Subcutaneous abdominal adipose tissue (tissue), 5 donors: ENCODE measurements at regions not wholly inside any gene's neighbourhood (a gene's known extent, or its start where the extent isn't known, plus 50 kb on each side); places are given as distances from the start of the nearest gene placed in this dataset.

Experiments
- H3K27ac ChIP-seq: one replicate; pipeline ENCODE4 v1.7.0; 2013; ENCODE audit warnings: low read depth, mild to moderate bottlenecking, inconsistent platforms, low read length, moderate library complexity
- H3K27me3 ChIP-seq, 5 donors: one replicate each; pipeline ENCODE4 v1.7.0; 2013; ENCODE audit warnings: low read length in 5 of 5, inconsistent platforms in 1 of 5; ENCODE audit not compliant: control insufficient read depth in 5 of 5, insufficient read depth in 4 of 5
- H3K36me3 ChIP-seq, 5 donors: one replicate each; pipeline ENCODE4 v1.7.0; 2013; ENCODE audit warnings: low read length in 5 of 5; ENCODE audit not compliant: control insufficient read depth in 5 of 5, insufficient read depth in 5 of 5
- H3K4me1 ChIP-seq, 5 donors: one replicate each; pipeline ENCODE4 v1.7.0; 2013; ENCODE audit warnings: low read length in 5 of 5, mild to moderate bottlenecking in 3 of 5, moderate library complexity in 1 of 5; ENCODE audit not compliant: control insufficient read depth in 5 of 5, insufficient read depth in 5 of 5
- H3K4me3 ChIP-seq, 5 donors: one replicate each; pipeline ENCODE4 v1.7.0; 2013; ENCODE audit warnings: low read length in 5 of 5, low read depth in 1 of 5
- H3K9ac ChIP-seq, 5 donors: one replicate each; pipeline ENCODE4 v1.7.0; 2013; ENCODE audit warnings: low read length in 5 of 5, mild to moderate bottlenecking in 4 of 5, moderate library complexity in 3 of 5
- H3K9me3 ChIP-seq, 5 donors: one replicate each; pipeline ENCODE4 v1.7.0; 2013; ENCODE audit warnings: low read length in 5 of 5; ENCODE audit not compliant: control insufficient read depth in 5 of 5
- donor health status: healthy.
- donor health status: healthy.
- donor health status: healthy.
- donor health status: healthy.
- donor health status: healthy.

DNA sequence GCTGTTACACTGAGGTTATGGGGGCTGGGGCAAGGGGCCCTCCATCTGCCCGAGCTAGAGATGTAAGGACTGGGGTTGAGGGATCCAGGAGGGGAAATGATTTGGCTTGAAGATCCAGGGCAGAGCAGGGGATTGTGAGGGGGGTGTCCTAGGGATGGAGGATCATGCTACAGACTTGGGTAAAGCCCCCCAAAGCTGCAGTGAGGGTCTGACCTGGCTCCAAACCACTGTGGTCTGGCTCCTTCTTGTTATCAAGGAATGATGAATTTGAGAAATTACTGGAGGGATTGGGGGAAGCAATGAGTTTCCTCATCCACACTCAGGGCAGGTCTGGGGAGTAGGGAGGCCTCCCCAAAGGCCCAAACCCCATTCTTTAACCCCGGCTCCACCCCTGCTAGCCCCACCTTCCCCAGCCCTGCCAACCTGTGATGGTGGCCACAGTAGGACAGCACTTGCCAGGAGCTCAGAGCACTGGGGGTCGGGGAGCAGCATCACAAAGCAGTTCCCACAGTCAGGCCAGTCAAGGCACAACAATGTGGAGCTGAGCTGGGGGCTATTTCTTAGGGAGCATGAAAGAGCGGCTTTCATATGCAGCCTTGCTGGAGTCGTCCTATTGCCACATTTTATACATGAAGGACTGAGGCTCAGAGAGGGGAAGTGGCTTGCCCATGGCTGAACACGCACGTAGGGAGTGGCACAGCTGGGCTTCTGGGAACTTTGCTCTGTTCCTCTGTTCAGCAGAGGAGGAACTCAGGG, 165.5 kb downstream of the EFNB1 start:
- Histone ChIP-seq H3K27ac (no peak overlapping the region), H3K9me3 (no peaks in the 10 kb centered on the region), H3K4me1 (peaks cover 13 to 66% (median 43%) of the 10 kb centered on the region in 5 donors)

GRCh38 chrX:68992821-68993397, 164.1 kb downstream of the EFNB1 start:
- no peak overlapping the region for H3K27ac ChIP-seq
- no peaks in the 10 kb centered on the region for H3K36me3 ChIP-seq
- H3K9me3 ChIP-seq: no peaks in the 10 kb centered on the region
- peaks cover 13 to 59% (median 37%) of the 10 kb centered on the region in 5 donors for H3K4me1 ChIP-seq
- no peak overlapping the region for H3K4me3 ChIP-seq
- H3K9ac ChIP-seq: no peak overlapping the region
- peaks cover 0 to 22% (median 14%) of the 10 kb centered on the region in 5 donors for H3K27me3 ChIP-seq

More for the DNA sequence above, 165.5 kb downstream of the EFNB1 start:
- Histone ChIP-seq H3K36me3 (no peaks in the 10 kb centered on the region), H3K9ac (no peak overlapping the region), H3K27me3 (peaks cover 0 to 22% (median 16%) of the 10 kb centered on the region in 5 donors), H3K4me3 (no peak overlapping the region)

DNA sequence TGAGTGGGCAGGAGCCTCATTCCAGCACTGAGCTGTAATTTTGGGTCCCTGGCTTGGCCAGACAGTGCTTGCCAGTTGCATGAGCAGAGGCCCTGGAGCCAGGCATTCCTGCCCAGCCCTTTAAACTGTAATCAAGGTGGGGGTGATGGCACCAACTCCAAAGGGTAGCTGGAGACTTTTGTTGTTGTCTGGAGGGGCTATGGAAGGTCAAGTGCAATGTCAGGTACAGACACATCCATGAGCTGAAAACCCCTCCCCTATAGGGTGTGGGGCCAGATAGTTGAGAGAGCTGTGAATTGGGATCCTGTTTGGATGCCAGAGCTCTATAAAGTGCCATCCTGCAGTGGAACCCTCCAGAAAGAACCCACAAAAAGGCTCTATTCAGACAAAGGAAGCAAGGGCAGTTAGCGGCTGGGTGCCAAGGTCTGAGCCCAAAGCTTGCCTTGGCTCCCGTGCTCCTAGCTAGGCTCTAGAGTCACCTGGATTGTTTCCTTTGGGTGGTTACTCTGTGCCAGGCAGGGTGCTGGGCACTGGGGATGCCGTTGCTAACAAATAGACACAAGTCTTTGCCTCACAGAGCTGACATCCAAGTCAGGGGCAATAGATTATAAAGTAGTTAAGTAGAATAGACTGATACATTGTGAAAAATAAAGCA, 163.0 kb downstream of the EFNB1 start:
- no peak overlapping the region for H3K9ac ChIP-seq
- H3K27ac ChIP-seq: no peak overlapping the region
- H3K9me3 ChIP-seq: no peaks in the 10 kb centered on the region
- peaks cover 9 to 50% (median 29%) of the 10 kb centered on the region in 5 donors for H3K4me1 ChIP-seq
- no peaks in the 10 kb centered on the region for H3K36me3 ChIP-seq
- H3K4me3 ChIP-seq: no peak overlapping the region
- peaks cover 0 to 27% (median 17%) of the 10 kb centered on the region in 5 donors for H3K27me3 ChIP-seq

GRCh38 chrX:68990948-68991347, 162.1 kb downstream of the EFNB1 start:
- H3K36me3 ChIP-seq: no peaks in the 10 kb centered on the region
- no peak overlapping the region for H3K27ac ChIP-seq
- peaks cover 4 to 42% (median 22%) of the 10 kb centered on the region in 5 donors for H3K4me1 ChIP-seq
- no peaks in the 10 kb centered on the region for H3K9me3 ChIP-seq
- H3K9ac ChIP-seq: no peak overlapping the region
- no peak overlapping the region for H3K4me3 ChIP-seq
- peaks cover 3 to 24% (median 17%) of the 10 kb centered on the region in 5 donors for H3K27me3 ChIP-seq

DNA sequence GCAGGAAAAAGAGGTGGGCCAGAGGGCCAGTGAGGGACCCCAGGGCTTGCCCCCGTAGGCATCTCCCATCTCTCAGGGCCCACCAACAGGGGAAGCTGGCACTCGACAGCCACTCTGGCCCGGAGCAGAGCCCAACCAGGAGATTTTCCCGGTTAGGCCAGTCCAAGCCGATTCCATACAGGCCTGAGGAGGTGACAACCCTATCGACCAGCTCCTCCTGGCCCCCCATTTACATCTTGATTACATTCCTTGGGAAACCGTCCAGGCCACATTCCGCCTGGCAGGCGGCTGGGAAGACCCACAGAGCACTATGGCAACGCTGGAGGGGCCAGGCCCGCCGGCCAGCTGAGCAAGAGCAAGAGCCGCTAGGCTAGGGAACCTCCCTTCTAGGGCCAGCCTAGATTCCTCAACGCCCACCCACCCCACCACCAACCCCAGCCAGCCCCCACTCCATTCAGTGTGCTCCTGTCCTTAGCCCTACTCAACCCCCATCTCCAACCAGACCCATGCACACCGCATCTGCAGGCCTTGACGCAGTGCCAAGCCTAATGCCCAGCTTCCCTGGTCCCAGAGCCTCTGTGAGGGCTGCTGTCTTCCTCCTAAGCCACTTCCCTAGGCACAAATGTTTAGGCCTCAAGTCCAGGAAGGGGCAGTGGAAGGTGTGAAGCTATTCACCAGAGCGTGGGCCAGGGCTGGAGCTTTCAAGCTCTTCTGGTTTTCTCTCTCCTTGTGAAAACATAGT, 161.2 kb downstream of the EFNB1 start:
- H3K27ac ChIP-seq: no peak overlapping the region

DNA sequence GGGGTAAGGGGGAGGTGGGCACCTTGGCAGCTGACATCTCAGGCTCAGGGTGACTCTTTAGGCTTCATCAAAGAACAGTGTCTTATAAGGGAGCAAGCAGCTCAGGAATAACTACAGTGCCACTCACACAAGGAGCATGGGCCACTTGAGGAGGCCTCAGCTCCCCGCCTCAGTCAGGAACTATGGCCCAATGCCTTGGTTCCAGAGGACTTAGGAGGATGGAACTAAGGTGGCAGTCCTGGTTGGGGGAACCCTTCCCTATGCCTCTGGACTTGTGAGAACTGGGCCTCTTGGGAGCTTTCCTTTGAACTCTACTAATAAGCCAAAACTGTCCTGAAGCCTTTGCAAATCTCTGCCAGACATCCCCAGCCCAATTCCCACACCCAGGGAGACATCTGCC, 160.6 kb downstream of the EFNB1 start:
- Histone ChIP-seq H3K9ac (no peak overlapping the region), H3K27me3 (peaks cover 6 to 24% (median 11%) of the 10 kb centered on the region in 5 donors), H3K4me1 (peaks cover 0 to 28% (median 13%) of the 10 kb centered on the region in 5 donors), H3K4me3 (no peak overlapping the region), H3K9me3 (no peaks in the 10 kb centered on the region), H3K36me3 (no peaks in the 10 kb centered on the region), H3K27ac (no peak overlapping the region)

More for the DNA sequence above, 161.2 kb downstream of the EFNB1 start:
- H3K9ac ChIP-seq: no peak overlapping the region
- H3K36me3 ChIP-seq: no peaks in the 10 kb centered on the region
- peaks cover 0 to 34% (median 13%) of the 10 kb centered on the region in 5 donors for H3K4me1 ChIP-seq
- H3K9me3 ChIP-seq: no peaks in the 10 kb centered on the region
- no peak overlapping the region for H3K4me3 ChIP-seq
- peaks cover 6 to 24% (median 11%) of the 10 kb centered on the region in 5 donors for H3K27me3 ChIP-seq

DNA sequence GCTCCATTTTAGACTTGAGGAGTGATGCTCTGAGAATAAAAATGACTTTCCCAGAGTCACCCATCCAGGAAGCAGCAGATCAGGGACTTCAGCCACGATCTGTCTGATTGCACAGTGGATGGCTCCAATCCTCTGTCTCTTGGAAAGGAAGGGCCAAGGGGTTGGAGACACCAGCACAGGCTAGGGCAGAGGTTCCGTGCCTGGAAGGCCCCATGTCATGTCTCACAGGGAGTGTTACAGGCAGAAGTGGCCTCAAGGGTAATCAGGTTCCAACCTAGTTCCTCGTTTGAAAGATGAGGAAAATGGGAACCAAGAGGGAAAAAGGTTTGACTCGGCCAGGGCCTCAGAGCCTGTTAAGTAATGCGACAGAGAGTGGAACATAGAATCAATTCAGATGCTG, 160.0 kb downstream of the EFNB1 start:
- Histone ChIP-seq H3K9me3 (no peaks in the 10 kb centered on the region), H3K27ac (no peak overlapping the region), H3K36me3 (no peaks in the 10 kb centered on the region), H3K27me3 (peaks cover 6 to 19% (median 8%) of the 10 kb centered on the region in 5 donors), H3K9ac (no peak overlapping the region), H3K4me1 (peaks cover 0 to 26% (median 10%) of the 10 kb centered on the region in 5 donors), H3K4me3 (no peak overlapping the region)

- no peak overlapping the region for H3K9ac ChIP-seq
- peaks cover 0 to 12% (median 8%) of the 10 kb centered on the region in 5 donors for H3K4me1 ChIP-seq
- H3K9me3 ChIP-seq: peaks cover 0 to 2% (median 0%) of the 10 kb centered on the region in 5 donors
- H3K4me3 ChIP-seq: no peak overlapping the region
- peaks cover 4 to 13% (median 8%) of the 10 kb centered on the region in 5 donors for H3K27me3 ChIP-seq
- H3K36me3 ChIP-seq: no peaks in the 10 kb centered on the region
- no peak overlapping the region for H3K27ac ChIP-seq
Observed at GRCh38 chrX:68985135-68985755, 156.4 kb downstream of the EFNB1 start.

- Histone ChIP-seq H3K4me1 (peaks cover 1 to 14% (median 10%) of the 10 kb centered on the region in 5 donors), H3K36me3 (no peaks in the 10 kb centered on the region), H3K27me3 (peaks cover 6 to 16% (median 10%) of the 10 kb centered on the region in 5 donors), H3K4me3 (no peak overlapping the region), H3K9me3 (peaks cover 0 to 2% (median 0%) of the 10 kb centered on the region in 5 donors), H3K9ac (no peak overlapping the region), H3K27ac (no peak overlapping the region)
Observed at GRCh38 chrX:68983004-68983857, 154.4 kb downstream of the EFNB1 start.
